ENCODE measurements at regions not wholly inside any gene's neighbourhood (a gene's known extent, or its start where the extent isn't known, plus 50 kb on each side); places are given as distances from the start of the nearest gene placed in this dataset.

GRCh38 chr4:14829795-14830194 lies 172.5 kb upstream of the CPEB2 start:
- CTCF ChIA-PET: interaction anchor here (0.6 kb wide), 1 partner anchor 1296 kb away, joined by 3 read pairs; no protein-coding TSS in a partner anchor

More at GRCh38 chr4:14829795-14830194, 172.5 kb upstream of the CPEB2 start:
- H3K27ac ChIP-seq (ENCODE audit: extremely low read depth, low read depth, low read length): no peak overlapping the region
- no peak overlapping the region for H3K4me3 ChIP-seq (ENCODE audit: low read depth, low read length)
- TF ChIP-seq ZNF426 (tag by site-specific recombination; IDR thresholded peaks at IDR 0.05) (no peak), ZBTB49 (tag by site-specific recombination; IDR thresholded peaks at IDR 0.05; ENCODE audit: low read depth) (no peak), ZBTB8A (tag by site-specific recombination; IDR thresholded peaks at IDR 0.05) (no peak), KLF16 (tag by site-specific recombination; IDR thresholded peaks at IDR 0.05) (no peak), INSM2 (tag by site-specific recombination; IDR thresholded peaks at IDR 0.05) (no peak), ZSCAN18 (tag by site-specific recombination; IDR thresholded peaks at IDR 0.05) (no peak), ZNF701 (tag by site-specific recombination; IDR thresholded peaks at IDR 0.05) (no peak), PRDM2 (tag by site-specific recombination; IDR thresholded peaks at IDR 0.05; ENCODE audit: borderline replicate concordance) (no peak)
- POLR2A ChIA-PET: no interaction called here
- H3K36me3 ChIP-seq (ENCODE audit: control insufficient read depth in 2 of 2, insufficient read depth in 1 of 2, low read length in 2 of 2): no peaks in the 10 kb centered on the region
- H3K4me1 ChIP-seq (ENCODE audit: control insufficient read depth, insufficient read depth, low read length): no peaks in the 10 kb centered on the region
- H3K9me3 ChIP-seq (ENCODE audit: control insufficient read depth, insufficient read depth, low read depth, low read length): no peaks in the 10 kb centered on the region

All from HEK293 (cell line).